GDM1 (cell line): ENCODE measurements at regions not wholly inside any gene's neighbourhood (a gene's known extent, or its start where the extent isn't known, plus 50 kb on each side); places are given as distances from the start of the nearest gene placed in this dataset.

Source experiments
- DNase-seq: peaks from one replicate; lab custom pipeline; 2025; lab: John Stamatoyannopoulos, UW

- DNase-seq: no peak
Measured at GRCh38 chr6:134453792-134454510, 136.0 kb upstream of the SGK1 start.

GRCh38 chr6:134452906-134453305, 135.0 kb upstream of the SGK1 start:
- DNase-seq: no peak

GRCh38 chr6:134451529-134451928, 133.6 kb upstream of the SGK1 start:
- no peak for DNase-seq

GRCh38 chr6:134449781-134450180, 131.9 kb upstream of the SGK1 start:
- DNase-seq: no peak

- no peak for DNase-seq
Measured at GRCh38 chr6:134449004-134449403, 131.1 kb upstream of the SGK1 start.

- DNase-seq: no peak
Measured at GRCh38 chr6:134447883-134448387, 130.0 kb upstream of the SGK1 start.

GRCh38 chr6:134447423-134447822, 129.5 kb upstream of the SGK1 start:
- DNase-seq: no peak

- DNase-seq: no peak
Measured at GRCh38 chr6:134446896-134447295, 129.0 kb upstream of the SGK1 start.

GRCh38 chr6:134446218-134446848, 128.4 kb upstream of the SGK1 start:
- no peak for DNase-seq

GRCh38 chr6:134443009-134443408, 125.1 kb upstream of the SGK1 start:
- no peak for DNase-seq

- no peak for DNase-seq
Measured at GRCh38 chr6:134442073-134442472, 124.2 kb upstream of the SGK1 start.

- no peak for DNase-seq
Measured at GRCh38 chr6:134438837-134439236, 120.9 kb upstream of the SGK1 start.

GRCh38 chr6:134437376-134437775, 119.5 kb upstream of the SGK1 start:
- no peak for DNase-seq

GRCh38 chr6:134436950-134437349, 119.0 kb upstream of the SGK1 start:
- DNase-seq: no peak

- no peak for DNase-seq
Measured at GRCh38 chr6:134436281-134436815, 118.4 kb upstream of the SGK1 start.

- DNase-seq: no peak
Measured at GRCh38 chr6:134435814-134436280, 117.9 kb upstream of the SGK1 start.

GRCh38 chr6:134434019-134434942, 116.4 kb upstream of the SGK1 start:
- no peak for DNase-seq

GRCh38 chr6:134432036-134432435, 114.1 kb upstream of the SGK1 start:
- DNase-seq: no peak

- no peak for DNase-seq
Measured at GRCh38 chr6:134431421-134431859, 113.5 kb upstream of the SGK1 start.

- no peak for DNase-seq
Measured at GRCh38 chr6:134429861-134430380, 112.0 kb upstream of the SGK1 start.

GRCh38 chr6:134427721-134428120, 109.8 kb upstream of the SGK1 start:
- DNase-seq: no peak

- DNase-seq: no peak
Measured at GRCh38 chr6:134426623-134427022, 108.7 kb upstream of the SGK1 start.
